GM23248 (cell line): ENCODE measurements at regions not wholly inside any gene's neighbourhood (a gene's known extent, or its start where the extent isn't known, plus 50 kb on each side); places are given as distances from the start of the nearest gene placed in this dataset.

Experiments used
- EZH2 ChIP-seq: fragments of 200-600 bp; sonication (generic); IDR thresholded peaks from 2 replicates; pipeline ENCODE4 v1.6.1; 2018; ENCODE audit warnings: antibody characterized with exemption, mild to moderate bottlenecking; ENCODE audit not compliant: insufficient read depth, poor library complexity, severe bottlenecking
- EZH2phosphoT487 ChIP-seq: fragments of 200-600 bp; sonication (generic); IDR thresholded peaks from 2 replicates; pipeline ENCODE4 v1.6.1; 2018; ENCODE audit warnings: antibody characterized with exemption, moderate library complexity, mild to moderate bottlenecking, low read depth; ENCODE audit not compliant: insufficient read depth

DNA sequence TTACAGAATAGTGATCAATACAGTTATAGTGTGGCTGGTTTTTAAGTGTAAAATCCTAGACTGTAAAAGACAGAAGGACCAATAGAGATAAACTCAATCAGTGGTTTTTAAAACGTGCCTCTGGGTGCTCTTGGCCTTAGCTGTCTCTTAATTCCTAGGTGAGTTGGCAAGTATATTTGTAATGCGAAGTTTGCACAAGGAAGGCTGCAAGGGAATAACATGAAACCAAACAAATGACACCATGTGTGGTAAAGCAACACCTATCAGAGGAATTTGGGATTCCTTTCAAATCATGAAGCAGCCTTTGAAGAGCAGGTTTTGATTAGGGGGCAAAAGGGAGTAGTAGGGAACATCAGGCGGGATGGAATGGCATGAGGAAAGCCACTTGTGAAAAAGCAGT, 284.6 kb downstream of the INHBA start:
- no peak for TF ChIP-seq EZH2phosphoT487
- TF ChIP-seq EZH2, result no peak
